HG02642 (cell line): ENCODE measurements at regions not wholly inside any gene's neighbourhood (a gene's known extent, or its start where the extent isn't known, plus 50 kb on each side); places are given as distances from the start of the nearest gene placed in this dataset.
"Not testable (repeated sequence)": the region's sequence is repeated elsewhere in the genome, so short reads cannot be mapped to it uniquely, and the experiment has no call there.

Experiments
- ATAC-seq: cut with Tn5 transposase; IDR thresholded peaks from one replicate; pipeline ENCODE4 v1.9.1; 2021; ENCODE audit warnings: mild to moderate bottlenecking; ENCODE audit not compliant: unreplicated experiment, poor library complexity

GRCh38 chr5:126099077-126099476, 324.1 kb upstream of the GRAMD2B start:
- no peak for ATAC-seq

DNA sequence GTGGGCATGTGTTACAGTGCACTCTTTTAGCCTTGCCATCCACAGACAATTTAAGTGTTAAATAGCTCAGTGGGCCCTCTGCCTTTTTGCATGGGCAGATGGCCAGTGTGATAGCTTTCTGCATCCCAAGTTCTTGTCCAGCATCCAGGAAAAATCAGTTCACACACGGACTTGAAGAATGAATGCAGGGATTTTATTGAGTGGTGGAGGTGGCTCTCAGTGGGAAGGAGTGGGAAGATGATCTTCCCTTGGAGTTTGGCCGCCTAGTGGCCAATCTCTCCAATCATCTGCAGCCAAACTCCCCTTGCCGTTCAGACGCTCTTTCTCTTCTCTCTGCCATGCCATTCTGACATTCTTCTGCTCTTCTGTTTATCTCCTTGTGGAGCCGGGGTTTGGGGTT, 322.4 kb upstream of the GRAMD2B start:
- ATAC-seq = no peak

GRCh38 chr5:126101901-126102300, 321.3 kb upstream of the GRAMD2B start:
- no peak for ATAC-seq

DNA sequence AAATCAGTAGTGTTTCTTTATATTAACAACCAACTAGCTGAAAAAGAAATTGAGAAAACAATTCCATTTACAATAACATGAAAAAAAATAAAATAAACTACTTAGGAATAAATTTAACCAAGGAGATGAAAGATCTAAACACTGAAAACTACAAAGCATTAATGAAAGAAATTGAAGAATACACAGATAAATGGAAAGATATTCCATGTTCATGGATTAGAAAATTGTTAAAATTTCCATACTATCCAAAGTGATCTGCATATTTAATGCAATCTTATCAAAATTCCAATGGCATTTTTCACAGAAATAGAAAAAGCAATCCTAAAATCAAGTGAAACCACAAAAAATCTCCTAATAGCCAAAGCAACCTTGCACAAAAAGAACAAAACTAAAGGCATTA, 320.2 kb upstream of the GRAMD2B start:
- ATAC-seq = no peak

DNA sequence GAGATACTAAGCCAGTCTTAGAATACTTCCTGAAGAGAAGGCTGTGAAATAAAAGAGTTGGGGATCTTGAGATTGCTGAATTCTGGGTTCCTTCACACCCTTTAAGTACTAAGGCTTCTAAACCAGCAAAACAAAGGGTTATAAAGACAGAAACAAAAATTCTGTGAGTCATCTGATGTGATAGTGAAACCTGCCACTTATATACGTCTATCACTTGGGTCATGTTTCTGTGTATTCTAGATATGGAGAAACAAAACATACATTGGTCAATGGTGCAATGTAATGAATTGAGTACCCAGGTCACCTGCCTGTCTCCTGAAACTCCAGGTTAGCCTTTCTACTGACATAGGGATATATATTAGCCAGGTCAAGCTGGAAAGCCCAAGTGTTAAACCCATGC, 319.3 kb upstream of the GRAMD2B start:
- no peak for ATAC-seq

DNA sequence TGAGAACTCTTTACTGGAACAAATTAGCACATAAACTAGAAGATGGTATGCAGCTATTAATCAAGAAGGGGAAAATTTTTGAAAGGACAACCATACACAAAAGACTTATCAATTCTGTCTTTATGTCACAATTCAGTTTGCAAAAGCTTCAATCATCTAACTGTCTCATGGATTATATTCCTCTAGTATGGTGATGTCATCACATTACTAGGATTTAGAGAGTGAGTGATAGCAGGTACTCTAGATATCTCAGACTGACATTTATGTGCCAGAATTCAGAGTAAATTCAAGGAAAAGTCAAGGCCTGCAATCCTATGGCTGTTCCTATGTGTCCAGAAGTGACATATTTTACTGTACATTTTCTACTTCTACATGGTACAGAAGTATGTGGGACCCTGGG, 318.9 kb upstream of the GRAMD2B start:
- no peak for ATAC-seq

GRCh38 chr5:126104951-126105350, 318.3 kb upstream of the GRAMD2B start:
- no peak for ATAC-seq

GRCh38 chr5:126106029-126106428, 317.2 kb upstream of the GRAMD2B start:
- ATAC-seq = no peak

GRCh38 chr5:126107381-126107780, 315.8 kb upstream of the GRAMD2B start:
- no peak for ATAC-seq

- no peak for ATAC-seq
These were observed 314.7 kb upstream of the GRAMD2B start for GRCh38 chr5:126108470-126108869.

GRCh38 chr5:126115059-126115629, 308.1 kb upstream of the GRAMD2B start:
- no peak for ATAC-seq

DNA sequence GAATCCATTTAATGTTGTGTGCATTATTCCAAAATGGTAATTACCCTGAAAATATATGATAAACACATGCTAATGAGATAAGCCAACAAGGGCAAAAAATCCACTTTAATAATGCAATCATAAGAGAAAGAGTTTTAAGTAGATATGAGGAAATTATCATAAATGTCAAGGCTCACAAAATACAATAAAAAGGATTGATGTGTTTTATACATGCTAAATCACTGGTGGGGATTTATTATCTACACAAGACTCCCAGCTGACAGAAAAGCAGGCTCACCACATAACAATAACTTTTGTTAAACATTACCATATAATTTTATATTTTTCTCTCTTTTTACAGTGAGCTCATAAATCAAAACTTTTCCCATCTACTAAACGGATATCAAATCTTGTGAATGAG, 306.2 kb upstream of the GRAMD2B start:
- ATAC-seq = no peak

GRCh38 chr5:126119887-126120442, 303.2 kb upstream of the GRAMD2B start:
- ATAC-seq = no peak

DNA sequence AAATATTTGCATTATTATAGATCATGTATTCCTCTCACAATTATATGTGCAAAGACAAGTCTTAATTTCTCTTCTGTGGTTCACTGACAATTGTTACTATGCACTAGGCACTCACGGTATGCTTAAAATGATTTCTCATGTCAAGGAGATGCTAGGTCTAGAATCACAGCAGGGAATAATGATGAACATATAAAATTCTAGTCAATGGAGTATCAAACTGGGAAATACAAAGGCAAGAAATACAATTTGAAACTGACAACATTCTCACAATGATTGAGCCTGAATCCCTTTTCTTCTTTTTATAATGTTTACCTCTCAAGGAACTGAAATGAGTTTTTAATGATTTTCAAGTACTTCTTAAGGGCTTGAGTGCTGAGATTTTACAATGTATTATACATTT, 302.3 kb upstream of the GRAMD2B start:
- no peak for ATAC-seq

DNA sequence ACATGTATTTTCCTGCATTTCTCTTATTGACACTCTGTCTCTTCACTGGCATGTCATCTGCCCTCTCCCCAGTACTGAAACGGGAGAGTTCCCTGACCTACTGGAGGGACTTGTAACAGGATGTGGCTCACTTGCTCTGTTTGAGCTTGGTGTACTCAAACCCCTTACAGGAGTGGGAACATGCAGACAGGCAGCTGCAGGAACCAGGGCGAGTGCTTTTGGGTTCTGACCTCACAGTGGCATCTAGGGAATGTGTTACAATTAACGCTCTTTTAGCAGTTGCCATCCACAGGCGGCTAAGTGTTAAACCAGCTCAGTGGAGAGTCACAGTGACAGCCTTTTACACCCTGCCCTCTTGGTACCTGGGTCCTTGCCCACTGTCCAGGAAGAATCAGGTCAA, 300.3 kb upstream of the GRAMD2B start:
- ATAC-seq = no peak

- no peak for ATAC-seq
These were observed 298.4 kb upstream of the GRAMD2B start for GRCh38 chr5:126124706-126125345.

DNA sequence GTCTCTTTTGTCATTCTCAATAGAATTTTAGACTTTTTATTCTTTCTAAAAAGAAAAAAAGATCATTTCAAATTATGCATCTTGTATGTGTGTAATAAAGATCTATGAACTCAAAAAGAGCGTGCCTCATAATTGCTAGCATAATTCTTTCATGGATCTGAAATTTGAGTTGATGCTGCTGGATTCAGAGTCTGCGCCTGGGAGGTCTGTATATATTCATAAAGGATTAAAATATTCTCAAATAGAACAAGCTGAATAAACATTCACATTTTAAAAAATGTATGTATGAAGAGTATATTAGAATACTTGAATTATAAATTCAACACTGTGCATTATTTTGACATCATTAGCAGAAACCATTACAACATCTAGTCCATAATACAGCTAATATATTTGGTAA, 297.8 kb upstream of the GRAMD2B start:
- no peak for ATAC-seq

DNA sequence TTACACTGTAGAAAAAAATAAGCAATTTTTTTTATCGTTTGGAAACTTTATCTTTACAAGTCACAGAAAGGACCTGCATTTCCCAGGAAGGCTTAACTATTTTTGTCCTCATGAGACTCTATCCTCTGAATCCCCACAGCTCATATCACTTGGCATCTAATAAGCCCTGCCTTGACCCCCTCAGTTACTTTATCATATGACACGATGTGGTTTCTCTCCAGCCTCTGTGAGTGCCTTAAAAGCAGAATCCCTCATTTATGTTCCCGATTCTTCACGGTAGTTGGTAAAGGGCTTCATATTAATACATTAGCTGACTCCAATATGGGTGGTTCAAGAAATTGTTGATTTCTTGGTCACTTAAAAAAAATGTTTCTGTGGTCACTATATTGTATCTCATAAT, 296.6 kb upstream of the GRAMD2B start:
- no peak for ATAC-seq

GRCh38 chr5:126127371-126127770, 295.8 kb upstream of the GRAMD2B start:
- ATAC-seq = not testable (repeated sequence)

DNA sequence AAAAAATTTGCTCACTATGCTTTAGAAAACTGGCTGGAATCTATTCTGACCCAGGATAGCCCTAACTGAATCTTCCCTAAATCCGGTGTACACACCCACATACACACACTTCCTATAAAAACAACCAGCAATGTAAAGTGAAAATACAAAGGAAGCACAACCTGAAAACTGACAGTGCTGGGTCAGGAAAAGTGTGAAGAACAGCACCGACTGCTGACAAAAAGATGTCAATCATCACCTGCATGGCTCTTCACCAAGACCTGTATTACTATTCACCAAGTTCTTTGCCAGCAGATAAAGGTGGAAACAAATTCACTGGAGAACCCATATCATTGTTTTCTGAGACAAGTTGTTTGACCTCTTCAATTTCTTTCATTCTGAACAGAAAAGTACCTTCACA, 293.8 kb upstream of the GRAMD2B start:
- no peak for ATAC-seq

DNA sequence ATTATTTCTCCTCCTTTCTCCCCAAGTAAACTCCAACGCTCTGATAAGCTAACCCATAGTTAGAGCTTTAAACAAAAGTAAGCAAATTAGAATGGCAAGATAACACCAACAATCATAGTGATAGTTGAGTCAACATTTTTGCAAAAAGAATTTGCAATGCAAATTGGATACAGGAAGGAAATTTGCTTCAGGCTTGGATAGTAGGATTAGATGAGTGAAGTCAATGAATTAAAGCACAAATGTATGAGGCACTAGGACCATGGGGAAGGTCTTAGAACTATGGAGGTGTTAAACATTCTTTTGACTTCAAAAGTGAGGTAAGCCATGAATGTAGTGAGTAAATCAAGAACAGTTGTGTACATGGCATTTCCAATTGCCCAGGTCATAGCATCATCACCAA, 289.8 kb upstream of the GRAMD2B start:
- no peak for ATAC-seq

GRCh38 chr5:126137891-126138280, 285.3 kb upstream of the GRAMD2B start:
- ATAC-seq = no peak
